ENCODE measurements at regions not wholly inside any gene's neighbourhood (a gene's known extent, or its start where the extent isn't known, plus 50 kb on each side); places are given as distances from the start of the nearest gene placed in this dataset.
A peak's percentile ranks its signal among the peaks of the same experiment; 100 is the strongest.

GRCh38 chrX:103153661-103154060 lies 60.7 kb upstream of the NXF3 start:
- Histone ChIP-seq H3K36me3 (ENCODE audit: low read depth, low read length) (no peaks in the 10 kb centered on the region), H3K4me3 (ENCODE audit: low read length) (no peak overlapping the region), H3K27ac (ENCODE audit: low read length) (peak overlapping the region; percentile 99), H2AFZ (ENCODE audit: low read length) (no peak overlapping the region), H3K79me2 (ENCODE audit: low read length) (no peaks in the 10 kb centered on the region), H3K4me1 (ENCODE audit: insufficient read depth, low read length) (peaks cover 46% of the 10 kb centered on the region), H3K4me2 (ENCODE audit: low read length) (peak overlapping the region; percentile 49; the same call in 1 of the 2 replicates), H3K9ac (ENCODE audit: low read length) (peak overlapping the region; percentile 88), H3K9me3 (ENCODE audit: low read length) (no peaks in the 10 kb centered on the region), H3F3A (ENCODE audit: low read length, unreplicated experiment) (peaks cover 3% of the 10 kb centered on the region), H3K9me2 (replicated peaks; ENCODE audit: low read length) (no peaks in the 10 kb centered on the region), H3K27me3 (ENCODE audit: low read length) (no peaks in the 10 kb centered on the region), H4K20me1 (ENCODE audit: low read length) (no peaks in the 10 kb centered on the region)
- no peak for ATAC-seq
- CTCF ChIA-PET, result no interaction called here
- peak; percentile 73 for DNase-seq
- POLR2A ChIA-PET (ENCODE audit: unreplicated experiment), result no interaction called here
- intact Hi-C loops (cut with micrococcal nuclease), result no loop called here
- no peak for TF ChIP-seq EZH2 (IDR thresholded peaks at IDR 0.05; ENCODE audit: low read length, unreplicated experiment)
- TF ChIP-seq EZH2phosphoT487 (IDR thresholded peaks at IDR 0.05; ENCODE audit: borderline replicate concordance, low read length), result no peak
- no peak for TF ChIP-seq CTCF (conservative IDR thresholded peaks at IDR 0.05; ENCODE audit: low read depth, low read length)
- no TSS peak for BruUV-seq (replicated peaks)

GRCh38 chrX:103151799-103152198 lies 58.9 kb upstream of the NXF3 start:
- BruUV-seq (replicated peaks), result no TSS peak
- peak overlapping the region; percentile 79 for H3K4me2 ChIP-seq (ENCODE audit: low read length)
- ATAC-seq (peak; percentile 77), DNase-seq (peak; percentile 69)
- H3K4me3 ChIP-seq (ENCODE audit: low read length), result peak overlapping the region; percentile 48; the same call in 1 of the 2 replicates
- ChIA-PET POLR2A (ENCODE audit: unreplicated experiment) (no interaction called here), CTCF (no interaction called here)
- peak overlapping the region; percentile 88 for H3K9ac ChIP-seq (ENCODE audit: low read length)
- peaks cover 34% of the 10 kb centered on the region for H3K4me1 ChIP-seq (ENCODE audit: insufficient read depth, low read length)
- TF ChIP-seq EZH2phosphoT487 (IDR thresholded peaks at IDR 0.05; ENCODE audit: borderline replicate concordance, low read length) (no peak), EZH2 (IDR thresholded peaks at IDR 0.05; ENCODE audit: low read length, unreplicated experiment) (no peak), CTCF (conservative IDR thresholded peaks at IDR 0.05; ENCODE audit: low read depth, low read length) (no peak)
- H3K36me3 ChIP-seq (ENCODE audit: low read depth, low read length), result no peaks in the 10 kb centered on the region
- H3K79me2 ChIP-seq (ENCODE audit: low read length), result no peaks in the 10 kb centered on the region
- peak overlapping the region; percentile 21; the same call in 1 of the 2 replicates for H2AFZ ChIP-seq (ENCODE audit: low read length)
- H4K20me1 ChIP-seq (ENCODE audit: low read length), result no peaks in the 10 kb centered on the region
- H3K27ac ChIP-seq (ENCODE audit: low read length), result peak overlapping the region; percentile 99
- intact Hi-C loops (cut with micrococcal nuclease), result no loop called here
- H3K9me3 ChIP-seq (ENCODE audit: low read length), result no peaks in the 10 kb centered on the region
- H3K9me2 ChIP-seq (replicated peaks; ENCODE audit: low read length), result no peaks in the 10 kb centered on the region
- no peaks in the 10 kb centered on the region for H3K27me3 ChIP-seq (ENCODE audit: low read length)
- H3F3A ChIP-seq (ENCODE audit: low read length, unreplicated experiment), result no peaks in the 10 kb centered on the region

GRCh38 chrX:103149652-103150051 lies 56.7 kb upstream of the NXF3 start:
- ATAC-seq (no peak), DNase-seq (no peak)
- Histone ChIP-seq H4K20me1 (ENCODE audit: low read length) (no peaks in the 10 kb centered on the region), H3K9me2 (replicated peaks; ENCODE audit: low read length) (no peaks in the 10 kb centered on the region), H3K9ac (ENCODE audit: low read length) (no peak overlapping the region), H3K27ac (ENCODE audit: low read length) (no peak overlapping the region), H3K79me2 (ENCODE audit: low read length) (no peaks in the 10 kb centered on the region), H3K27me3 (ENCODE audit: low read length) (no peaks in the 10 kb centered on the region), H3K9me3 (ENCODE audit: low read length) (no peaks in the 10 kb centered on the region), H3K36me3 (ENCODE audit: low read depth, low read length) (no peaks in the 10 kb centered on the region), H3K4me3 (ENCODE audit: low read length) (no peak overlapping the region), H3K4me1 (ENCODE audit: insufficient read depth, low read length) (peaks cover 29% of the 10 kb centered on the region), H3F3A (ENCODE audit: low read length, unreplicated experiment) (no peaks in the 10 kb centered on the region), H2AFZ (ENCODE audit: low read length) (no peak overlapping the region), H3K4me2 (ENCODE audit: low read length) (no peak overlapping the region)
- intact Hi-C loops (cut with micrococcal nuclease), result no loop called here
- ChIA-PET POLR2A (ENCODE audit: unreplicated experiment) (no interaction called here), CTCF (no interaction called here)
- BruUV-seq (replicated peaks), result no TSS peak
- no peak for TF ChIP-seq EZH2 (IDR thresholded peaks at IDR 0.05; ENCODE audit: low read length, unreplicated experiment)
- TF ChIP-seq CTCF (conservative IDR thresholded peaks at IDR 0.05; ENCODE audit: low read depth, low read length), result no peak
- TF ChIP-seq EZH2phosphoT487 (IDR thresholded peaks at IDR 0.05; ENCODE audit: borderline replicate concordance, low read length), result no peak

All from PC-3 (cell line).